ENCODE measurements at regions not wholly inside any gene's neighbourhood (a gene's known extent, or its start where the extent isn't known, plus 50 kb on each side); places are given as distances from the start of the nearest gene placed in this dataset.
A peak's percentile ranks its signal among the peaks of the same experiment; 100 is the strongest.
"Not testable (repeated sequence)": the region's sequence is repeated elsewhere in the genome, so short reads cannot be mapped to it uniquely, and the experiment has no call there.

- DNase-seq (ENCODE audit: low read depth), result no peak
Observed at GRCh38 chr14:61168141-61168540, 113.0 kb downstream of the TMEM30B start.

GRCh38 chr14:61167642-61168041 is 113.5 kb downstream of the TMEM30B start:
- DNase-seq (ENCODE audit: low read depth), result no peak

GRCh38 chr14:61160798-61161197 is 120.3 kb downstream of the TMEM30B start:
- DNase-seq (ENCODE audit: low read depth), result no peak

GRCh38 chr14:61154641-61155040 is 126.5 kb downstream of the TMEM30B start:
- DNase-seq (ENCODE audit: low read depth), result peak; percentile 26

- no peak for DNase-seq (ENCODE audit: low read depth)
Observed at GRCh38 chr14:61153914-61154545, 127.1 kb downstream of the TMEM30B start.

GRCh38 chr14:61153431-61153830 is 127.7 kb downstream of the TMEM30B start:
- peak; percentile 72 for DNase-seq (ENCODE audit: low read depth)

- DNase-seq (ENCODE audit: low read depth), result peak; percentile 81
Observed at GRCh38 chr14:61152851-61153364, 128.2 kb downstream of the TMEM30B start.

GRCh38 chr14:61151251-61151650 is 129.9 kb downstream of the TMEM30B start:
- DNase-seq (ENCODE audit: low read depth), result no peak

GRCh38 chr14:61150851-61151250 is 130.3 kb downstream of the TMEM30B start:
- DNase-seq (ENCODE audit: low read depth), result no peak

GRCh38 chr14:61149896-61150295 is 131.2 kb downstream of the TMEM30B start:
- DNase-seq (ENCODE audit: low read depth), result no peak

GRCh38 chr14:61148742-61149350 is 132.3 kb downstream of the TMEM30B start:
- no peak for DNase-seq (ENCODE audit: low read depth)

GRCh38 chr14:61147831-61148549 is 133.1 kb downstream of the TMEM30B start:
- peak; percentile 93 for DNase-seq (ENCODE audit: low read depth)

GRCh38 chr14:61147381-61147821 is 133.7 kb downstream of the TMEM30B start:
- DNase-seq (ENCODE audit: low read depth), result no peak

- DNase-seq (ENCODE audit: low read depth), result no peak
Observed at GRCh38 chr14:61146899-61147298, 134.2 kb downstream of the TMEM30B start.

- DNase-seq (ENCODE audit: low read depth), result peak; percentile 49
Observed at GRCh38 chr14:61145903-61146481, 135.1 kb downstream of the TMEM30B start.

GRCh38 chr14:61145034-61145902 is 135.9 kb downstream of the TMEM30B start:
- DNase-seq (ENCODE audit: low read depth), result peak; percentile 75

- not testable (repeated sequence) for DNase-seq (ENCODE audit: low read depth)
Observed at GRCh38 chr14:61144117-61145033, 136.8 kb downstream of the TMEM30B start.

GRCh38 chr14:61140872-61141271 is 140.3 kb downstream of the TMEM30B start:
- DNase-seq (ENCODE audit: low read depth), result peak; percentile 16

GRCh38 chr14:61140271-61140670 is 140.9 kb downstream of the TMEM30B start:
- DNase-seq (ENCODE audit: low read depth), result peak; percentile 30

GRCh38 chr14:61139006-61139599 is 142.0 kb downstream of the TMEM30B start:
- no peak for DNase-seq (ENCODE audit: low read depth)

All from renal cortical epithelial cell (primary cell).